ENCODE measurements at regions not wholly inside any gene's neighbourhood (a gene's known extent, or its start where the extent isn't known, plus 50 kb on each side); places are given as distances from the start of the nearest gene placed in this dataset.

DNA sequence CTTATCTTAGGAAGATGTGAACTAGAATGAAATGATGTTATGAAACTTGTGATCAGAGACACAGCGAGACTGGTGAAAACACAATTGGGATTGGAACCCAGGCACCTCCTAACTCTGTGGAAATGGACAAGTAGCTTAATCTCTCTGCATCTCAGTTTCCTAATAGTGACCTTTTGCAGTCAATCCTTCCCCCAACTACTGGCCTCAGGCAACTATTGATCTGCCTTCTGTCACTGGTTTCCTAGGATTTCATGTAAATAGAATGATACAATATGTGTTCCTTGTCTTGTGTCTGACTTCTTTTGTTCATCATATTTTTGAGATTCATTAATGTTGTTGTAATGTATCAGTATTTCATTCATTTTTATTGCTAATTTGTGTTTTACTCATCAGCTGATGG, 341.7 kb downstream of the REEP3 start:
- no peak for DNase-seq (ENCODE audit: low spot score)

DNA sequence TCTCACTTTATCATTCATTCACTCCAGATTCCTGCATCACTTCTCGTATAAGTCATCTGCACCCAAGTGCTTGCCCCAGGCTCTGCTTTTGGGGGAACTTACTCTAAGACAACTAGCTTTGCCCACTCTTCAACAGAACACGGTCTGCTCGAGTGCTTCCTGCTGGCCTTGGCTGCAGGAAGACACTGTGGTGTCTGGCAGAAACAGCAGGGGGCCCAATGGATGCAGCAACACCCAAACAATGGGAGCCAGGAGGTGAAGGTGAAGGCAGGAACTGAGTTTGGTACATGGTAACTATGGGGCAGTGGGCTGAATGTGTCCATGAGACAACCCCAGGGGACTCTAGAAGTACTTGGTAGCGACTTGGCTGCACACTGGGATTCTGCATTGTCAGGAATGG, 344.0 kb downstream of the REEP3 start:
- DNase-seq (ENCODE audit: low spot score), result no peak

DNA sequence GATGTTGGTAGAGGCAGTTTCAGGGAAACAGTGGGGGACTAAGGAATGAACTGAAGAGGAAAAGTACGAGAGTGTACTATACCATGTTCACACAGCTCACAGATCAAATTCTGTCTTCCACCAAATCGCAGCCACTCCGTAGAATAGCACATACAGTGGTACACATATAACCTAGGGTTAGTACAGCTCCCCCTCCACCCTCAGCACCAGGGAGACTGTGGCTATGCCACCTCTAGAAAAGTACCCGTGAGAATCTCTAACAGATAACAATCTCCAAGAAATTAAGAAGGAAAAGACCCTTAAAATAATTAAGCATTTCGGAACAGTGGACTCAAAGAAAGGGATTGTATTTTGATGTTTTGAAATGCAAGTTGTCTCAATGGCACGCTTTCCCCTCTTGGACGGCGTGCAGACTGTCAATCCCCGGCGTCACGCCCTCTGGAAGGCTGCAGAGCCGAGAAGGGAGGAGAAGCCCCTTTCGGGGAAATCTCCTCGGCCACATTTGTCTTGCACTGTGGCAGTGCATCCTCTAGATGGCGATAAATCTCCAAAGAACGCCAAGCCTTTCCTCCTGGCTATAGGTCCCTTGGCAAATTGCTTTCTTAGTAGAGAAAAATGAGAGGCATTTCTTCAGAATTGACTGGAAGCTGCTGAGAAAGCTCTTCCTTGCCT, 345.0 kb downstream of the REEP3 start:
- peak; percentile 31 for DNase-seq (ENCODE audit: low spot score)

DNA sequence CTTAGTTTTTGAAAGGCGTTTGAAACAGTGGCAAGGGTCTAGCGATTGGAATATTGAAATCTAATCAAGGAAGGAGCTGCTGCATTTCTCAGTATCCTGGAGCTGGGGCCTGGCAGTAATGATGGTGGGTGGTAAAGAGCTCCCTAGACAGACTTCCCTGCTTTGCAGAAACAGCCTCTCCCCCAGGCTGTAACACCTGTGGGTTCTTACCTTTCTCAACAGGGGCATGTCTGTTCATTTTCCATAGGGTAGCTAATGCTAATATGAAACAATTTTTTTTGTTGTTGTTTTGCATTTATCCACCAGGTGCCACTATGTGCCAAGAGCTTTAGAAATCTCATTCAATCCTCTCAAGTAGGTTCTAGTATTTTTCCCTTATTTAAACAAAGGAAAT, 345.5 kb downstream of the REEP3 start:
- peak; percentile 9 for DNase-seq (ENCODE audit: low spot score)

DNA sequence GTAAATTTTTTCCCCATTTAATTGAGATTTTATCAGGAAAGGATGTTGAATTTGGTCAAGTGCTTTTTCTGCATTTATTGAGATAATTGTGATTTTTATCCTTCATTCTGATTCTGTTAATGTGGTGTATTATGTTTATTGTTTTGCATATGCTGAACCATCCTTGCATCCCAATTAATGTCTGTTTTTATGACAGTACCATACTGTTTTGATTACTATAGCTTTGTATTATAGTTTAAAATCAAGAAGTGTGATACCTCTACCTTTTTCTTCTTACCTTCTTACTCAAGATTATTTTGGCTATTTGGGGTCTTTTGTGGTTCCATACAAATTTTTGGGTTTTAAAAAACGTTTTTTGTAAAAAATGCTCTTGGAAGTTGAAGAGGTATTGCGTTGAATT, 357.2 kb downstream of the REEP3 start:
- DNase-seq (ENCODE audit: low spot score), result no peak

DNA sequence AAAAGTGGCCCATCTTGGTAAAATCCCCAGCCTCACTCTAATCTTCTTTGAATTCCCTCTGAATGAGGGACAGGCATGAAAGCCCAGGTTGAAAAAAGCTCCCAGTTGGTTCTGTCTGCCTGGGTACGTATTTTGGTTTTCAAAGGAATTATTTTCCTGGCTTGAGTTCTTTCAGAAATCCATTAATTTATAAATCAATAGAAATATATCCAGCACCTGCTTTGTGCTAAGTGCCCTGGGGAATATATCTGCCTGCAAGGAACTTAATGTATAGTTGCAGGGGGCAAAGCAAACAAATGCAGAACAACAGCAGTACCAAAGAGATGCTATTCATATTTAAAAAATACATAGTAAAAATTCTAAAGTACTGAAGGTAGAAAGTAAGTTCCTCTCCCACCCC, 362.7 kb downstream of the REEP3 start:
- DNase-seq (ENCODE audit: low spot score), result no peak

DNA sequence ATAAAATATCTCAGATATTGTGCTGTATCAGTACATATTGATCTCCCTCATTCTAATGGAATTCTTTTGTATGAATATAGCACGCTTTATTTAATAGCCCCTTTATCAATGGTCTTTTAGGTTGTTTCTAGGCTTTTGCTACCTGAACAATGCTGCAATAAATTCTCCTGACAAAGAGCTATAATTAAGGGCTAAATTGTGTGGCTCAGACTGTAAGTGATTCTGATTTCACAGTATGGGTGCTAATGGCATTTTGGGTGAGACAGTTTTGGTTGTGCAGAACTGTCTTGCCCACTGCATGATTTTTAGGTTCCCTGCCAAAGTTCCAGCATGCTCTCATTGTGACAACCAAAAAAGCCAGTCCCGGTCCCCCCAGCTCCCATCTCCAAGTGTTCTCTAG, 363.2 kb downstream of the REEP3 start:
- no peak for DNase-seq (ENCODE audit: low spot score)

DNA sequence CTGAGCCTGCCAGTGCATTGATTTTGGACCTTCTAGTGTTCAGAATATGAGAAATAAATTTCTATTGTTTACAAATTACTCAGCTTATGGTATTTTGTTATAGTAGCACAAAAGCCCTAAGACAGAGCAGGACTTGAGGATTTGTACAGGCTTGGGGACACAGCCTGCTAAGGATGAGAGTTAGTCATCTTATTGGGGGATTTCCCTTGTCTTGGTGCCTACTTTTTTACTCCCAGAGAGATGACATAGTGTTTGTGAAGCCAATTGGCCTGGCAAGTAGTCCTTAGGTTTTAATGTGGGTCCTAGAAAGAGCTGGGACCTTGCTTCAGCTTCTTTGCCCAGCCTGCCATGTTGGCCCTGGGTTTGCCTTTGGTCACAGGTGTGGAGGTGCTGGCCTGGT, 364.0 kb downstream of the REEP3 start:
- DNase-seq (ENCODE audit: low spot score), result no peak

DNA sequence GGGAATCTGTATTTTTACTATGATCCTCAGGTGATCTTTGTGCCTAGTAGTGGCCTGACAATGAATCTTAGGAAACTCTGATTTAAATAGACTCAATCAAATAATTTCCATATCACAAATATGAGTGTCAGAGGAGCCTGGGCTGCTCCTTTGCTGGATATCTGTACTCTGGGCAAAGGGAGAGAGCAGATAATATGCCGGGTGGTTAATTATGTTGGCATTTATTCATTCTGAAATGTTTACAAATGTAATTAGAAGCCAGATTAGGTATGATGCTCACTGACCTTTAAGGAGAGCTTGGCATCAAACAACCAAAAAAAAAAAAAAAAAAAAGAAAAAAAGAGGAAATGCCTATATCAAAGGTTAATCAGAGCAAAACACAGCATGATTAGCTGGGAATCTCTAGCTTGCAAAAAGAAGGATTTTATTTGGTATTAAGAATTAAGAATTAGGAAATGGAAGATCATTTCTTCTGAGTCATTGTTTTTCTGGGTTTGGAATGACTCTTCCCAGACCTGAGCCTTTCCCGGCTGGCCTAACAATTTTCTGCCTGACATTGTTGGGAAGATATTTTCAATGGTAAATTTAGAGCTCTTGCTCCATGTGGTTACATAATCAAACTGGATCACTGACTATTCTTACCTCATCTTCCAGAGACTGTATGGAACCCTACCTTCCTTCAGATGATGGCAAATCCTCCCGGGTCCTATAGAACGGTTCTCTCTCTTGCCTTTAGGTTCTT, 365.3 kb downstream of the REEP3 start:
- DNase-seq (ENCODE audit: low spot score), result no peak

DNA sequence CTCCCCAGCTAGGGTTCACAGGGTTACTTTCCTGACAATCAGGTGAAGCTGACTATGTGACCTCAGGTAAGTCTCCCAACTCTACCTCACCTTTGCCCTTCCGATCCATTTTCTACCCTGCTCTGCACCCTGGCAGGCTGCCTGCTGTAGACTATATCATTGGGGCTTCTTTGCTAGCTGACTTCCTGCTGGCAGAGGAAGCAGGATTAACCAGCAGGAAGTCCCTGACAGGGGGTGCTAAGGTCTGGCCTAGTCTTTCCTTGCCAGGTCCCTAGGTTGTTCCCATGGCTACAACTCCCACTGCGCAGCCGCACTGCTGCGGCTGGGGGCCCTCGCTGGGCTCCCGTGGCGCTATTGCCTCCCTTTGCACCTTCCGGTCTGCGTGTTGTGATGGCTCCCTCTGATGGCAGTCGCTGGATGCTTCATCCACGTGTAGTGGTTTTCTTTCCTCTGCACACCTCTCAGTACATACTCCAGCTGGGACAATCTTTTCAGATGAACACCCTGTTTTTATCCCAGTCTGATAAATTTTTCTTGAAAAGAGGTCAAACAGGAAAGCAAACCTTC, 365.9 kb downstream of the REEP3 start:
- DNase-seq (ENCODE audit: low spot score), result peak; percentile 28

DNA sequence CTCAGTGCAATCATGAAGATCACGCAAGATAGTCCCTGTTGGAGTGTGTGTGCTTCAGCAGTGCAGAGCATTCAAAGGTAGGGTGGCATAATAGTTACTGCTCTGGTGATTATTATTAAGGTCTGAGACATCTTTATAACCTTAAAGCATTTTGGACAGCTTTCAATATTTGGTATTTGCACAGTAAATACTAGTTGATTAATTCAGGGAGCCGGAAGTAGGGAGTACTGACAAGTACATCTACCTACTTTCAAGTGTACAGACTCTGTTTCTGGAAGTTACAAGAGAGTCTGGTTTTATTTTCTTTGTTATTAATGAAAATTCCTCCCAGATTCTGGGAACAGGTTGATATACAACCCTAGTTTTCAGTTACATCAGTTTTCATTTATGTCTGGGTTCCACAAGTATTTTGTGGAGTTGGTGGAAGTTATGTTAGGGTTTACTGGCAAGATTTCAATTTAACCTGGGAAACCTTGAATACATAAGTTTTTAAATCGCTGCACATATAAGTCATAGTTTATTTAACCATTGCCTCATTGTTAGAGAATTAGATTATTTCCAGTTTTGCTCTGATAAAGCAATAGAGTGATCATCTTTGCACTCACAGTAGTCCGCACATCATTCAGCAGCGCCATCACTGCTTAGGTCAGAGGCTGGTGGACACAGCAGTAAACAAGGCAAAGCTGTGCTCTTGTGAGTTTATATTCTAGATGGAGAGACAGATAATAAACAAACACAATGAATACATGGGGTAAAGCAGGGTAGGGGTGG, 366.6 kb downstream of the REEP3 start:
- DNase-seq (ENCODE audit: low spot score), result no peak

DNA sequence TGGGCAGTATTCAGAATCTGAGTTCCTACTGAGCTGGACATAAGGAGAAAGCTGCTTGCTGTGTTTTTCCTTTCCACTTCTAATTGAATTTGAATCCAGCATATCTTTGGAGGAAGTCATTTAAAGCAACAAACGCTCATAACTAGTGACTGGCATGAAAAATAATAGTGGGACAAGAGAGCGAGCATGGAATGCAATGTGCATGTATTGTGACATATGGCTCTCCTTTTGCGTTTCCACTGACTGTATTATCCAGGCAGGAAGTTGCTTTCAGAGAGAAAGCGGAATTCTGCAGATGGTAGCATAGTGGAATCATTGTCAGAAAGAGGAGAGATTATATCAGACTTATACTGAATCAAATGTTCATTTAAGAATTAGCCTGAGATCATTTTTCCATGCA, 368.6 kb downstream of the REEP3 start:
- no peak for DNase-seq (ENCODE audit: low spot score)

DNA sequence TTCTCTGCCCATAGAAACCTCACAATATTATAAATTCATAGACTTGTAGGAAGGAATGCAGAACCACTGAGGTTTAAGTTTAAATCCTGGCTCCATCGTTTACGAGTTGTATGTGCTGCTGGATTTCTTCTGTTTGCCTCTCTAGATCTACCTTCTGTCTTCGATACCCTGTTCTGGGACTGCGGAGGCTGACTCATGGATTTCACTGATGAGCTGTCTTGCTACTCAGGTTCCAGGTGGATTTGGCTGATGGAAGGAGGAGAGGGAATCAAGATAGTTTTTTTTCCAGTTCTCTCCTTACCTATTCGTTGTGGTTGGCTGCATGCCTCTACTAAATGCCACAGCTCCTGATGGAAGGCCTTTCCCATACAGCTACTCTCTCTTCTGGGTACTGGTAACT, 375.8 kb downstream of the REEP3 start:
- DNase-seq (ENCODE audit: low spot score), result no peak

DNA sequence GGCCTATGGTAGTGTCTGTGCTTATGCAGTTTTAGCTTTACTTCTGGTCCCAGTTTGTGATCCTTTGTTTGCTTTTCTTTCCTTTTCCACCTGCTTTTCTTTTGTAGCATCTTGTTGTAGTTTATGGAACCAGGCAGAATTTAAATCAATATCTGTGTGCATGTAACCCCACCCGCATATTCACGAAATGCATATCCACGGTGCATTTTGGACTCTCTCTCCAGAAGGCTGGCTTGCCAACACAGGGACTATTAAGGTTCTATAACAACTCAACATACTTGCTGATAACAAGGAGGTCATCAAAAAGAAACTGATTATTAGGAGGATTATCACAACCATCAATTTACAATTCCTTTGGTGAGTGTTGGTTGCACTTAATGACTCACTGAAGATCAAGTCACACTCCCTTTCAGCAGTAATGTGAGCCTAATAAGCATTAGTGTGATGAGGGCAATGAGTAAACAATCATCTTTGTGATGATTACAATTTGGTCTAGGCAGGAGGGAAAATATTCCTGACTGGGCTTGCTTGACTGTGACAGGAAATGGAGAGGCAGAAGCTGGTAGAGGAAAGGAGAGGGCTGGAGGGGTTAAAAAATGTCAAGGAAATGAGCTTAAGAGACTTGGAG, 378.6 kb downstream of the REEP3 start:
- DNase-seq (ENCODE audit: low spot score), result no peak

DNA sequence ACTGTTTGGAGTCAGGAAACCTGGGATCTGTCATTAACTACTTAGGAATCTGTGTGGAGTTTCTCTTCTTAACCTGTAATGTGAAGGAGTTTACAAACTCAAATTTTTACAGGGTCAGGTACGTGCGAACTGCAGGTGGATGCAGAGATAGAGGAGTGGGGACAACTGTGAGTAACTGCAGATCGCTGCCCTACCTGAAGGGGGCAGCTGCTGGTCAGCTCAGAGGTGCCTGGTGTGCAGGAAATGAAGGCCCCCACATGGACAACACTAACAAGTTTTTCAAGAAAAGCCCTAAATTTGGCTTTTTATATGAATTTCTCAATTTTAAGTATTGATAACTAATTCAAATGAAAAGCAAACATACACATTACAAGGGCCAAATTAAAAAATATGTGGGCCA, 380.0 kb downstream of the REEP3 start:
- no peak for DNase-seq (ENCODE audit: low spot score)

DNA sequence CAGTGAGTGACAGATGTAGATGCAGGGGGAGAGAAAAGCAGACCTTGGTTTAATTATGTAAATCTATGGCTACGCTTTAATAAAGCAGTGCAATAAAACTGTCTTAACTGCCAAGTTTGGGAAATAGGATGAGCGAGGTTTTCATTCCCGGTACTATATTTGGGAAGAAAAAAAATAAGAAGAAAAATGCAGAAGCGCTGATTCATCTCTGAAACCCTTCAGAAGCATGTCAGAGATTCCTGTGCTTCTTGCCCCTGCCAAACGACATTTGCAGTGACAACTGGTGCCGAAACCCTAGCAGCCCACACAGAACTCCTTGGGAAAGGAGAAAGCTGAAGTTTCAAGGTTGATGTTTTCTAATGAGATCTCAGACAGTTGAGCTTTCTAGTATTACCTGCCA, 380.7 kb downstream of the REEP3 start:
- no peak for DNase-seq (ENCODE audit: low spot score)

DNA sequence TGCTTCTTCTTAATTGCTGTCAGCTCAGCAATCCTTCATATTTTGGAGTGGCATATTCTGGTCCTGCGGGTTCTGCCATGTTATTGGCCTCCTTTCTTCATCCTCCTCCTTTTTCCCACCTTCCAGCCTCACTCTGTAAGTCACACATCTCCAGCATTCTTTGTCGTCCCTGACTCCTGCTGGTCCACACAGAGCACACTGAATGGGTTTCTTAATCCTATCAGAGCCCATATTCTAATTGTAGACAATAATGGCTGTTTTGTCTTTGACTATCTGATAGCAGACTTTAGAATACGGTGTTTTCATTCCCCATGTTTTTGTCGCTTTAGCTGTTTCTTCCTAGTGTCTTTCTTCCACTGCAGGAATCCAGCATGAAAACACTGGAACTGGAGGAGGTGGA, 389.6 kb downstream of the REEP3 start:
- DNase-seq (ENCODE audit: low spot score), result no peak

DNA sequence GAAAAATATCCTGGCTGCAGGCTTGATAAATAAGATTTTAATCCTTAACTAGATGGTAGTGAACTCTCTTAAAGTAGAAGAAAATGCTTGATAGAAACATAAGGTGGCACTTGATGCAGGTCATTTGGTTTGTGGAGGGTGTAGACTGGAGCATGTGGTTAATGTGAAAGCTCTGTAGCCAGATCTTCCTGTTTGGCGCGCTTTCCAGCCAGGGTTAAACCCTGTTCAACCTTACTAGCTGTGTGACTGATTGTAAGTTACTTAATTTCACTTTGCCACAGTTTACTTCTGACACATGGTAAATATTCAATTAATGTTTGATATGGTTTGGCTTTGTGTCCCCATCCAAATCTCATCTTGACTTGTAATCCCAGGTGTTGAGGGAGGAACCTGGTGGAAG, 394.0 kb downstream of the REEP3 start:
- no peak for DNase-seq (ENCODE audit: low spot score)

DNA sequence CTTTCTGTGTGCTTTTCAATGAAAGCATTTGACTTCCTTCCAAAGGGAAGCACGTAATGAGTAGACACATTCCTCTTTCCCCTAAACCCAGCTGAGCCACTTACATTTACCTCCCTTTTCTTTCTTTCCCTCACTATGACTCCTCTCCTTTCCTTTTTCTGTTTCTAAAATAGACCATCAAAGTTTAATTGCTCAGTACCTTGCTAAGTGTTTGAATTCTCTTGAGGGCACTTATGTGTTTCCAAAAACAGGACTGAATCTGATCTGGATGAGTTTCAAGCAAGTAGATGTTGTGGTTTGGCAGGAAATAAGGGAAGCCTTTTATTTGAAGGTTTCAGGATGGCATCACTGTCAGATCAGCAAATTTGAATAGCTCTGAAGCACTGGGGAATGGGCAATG, 396.2 kb downstream of the REEP3 start:
- no peak for DNase-seq (ENCODE audit: low spot score)

DNA sequence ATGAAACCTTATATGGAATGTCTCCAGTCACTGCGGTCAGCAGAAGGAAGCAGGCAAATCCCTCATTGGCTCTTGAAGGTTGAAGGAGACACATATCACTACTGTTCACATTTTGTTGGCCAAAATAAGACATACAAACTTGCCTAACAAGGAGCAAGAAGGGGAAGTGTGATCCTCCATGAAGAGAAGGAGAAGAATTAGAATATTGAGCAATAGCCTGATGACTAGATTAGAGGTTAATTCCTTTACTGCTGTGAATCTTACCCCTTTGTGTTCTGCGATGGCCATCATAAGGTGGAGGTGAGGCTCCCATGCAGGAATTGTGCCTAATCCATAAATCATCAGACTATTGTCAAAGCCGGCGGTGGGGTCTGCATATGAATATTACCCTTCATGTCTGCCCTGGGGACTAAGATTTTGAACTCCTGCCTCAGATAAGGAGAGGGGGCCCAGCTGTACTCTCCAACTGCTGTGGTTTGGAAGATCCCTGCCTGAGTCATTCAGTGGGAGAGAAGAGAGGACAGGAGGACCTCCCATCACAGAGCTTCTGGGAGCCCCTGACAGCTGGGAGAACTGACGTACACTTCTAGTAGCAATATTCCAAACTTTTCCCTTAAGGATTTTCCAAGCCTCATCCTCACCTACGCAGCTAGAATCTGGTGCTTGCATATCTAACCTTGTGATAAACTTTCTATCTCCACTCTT, 398.5 kb downstream of the REEP3 start:
- DNase-seq (ENCODE audit: low spot score), result no peak

DNA sequence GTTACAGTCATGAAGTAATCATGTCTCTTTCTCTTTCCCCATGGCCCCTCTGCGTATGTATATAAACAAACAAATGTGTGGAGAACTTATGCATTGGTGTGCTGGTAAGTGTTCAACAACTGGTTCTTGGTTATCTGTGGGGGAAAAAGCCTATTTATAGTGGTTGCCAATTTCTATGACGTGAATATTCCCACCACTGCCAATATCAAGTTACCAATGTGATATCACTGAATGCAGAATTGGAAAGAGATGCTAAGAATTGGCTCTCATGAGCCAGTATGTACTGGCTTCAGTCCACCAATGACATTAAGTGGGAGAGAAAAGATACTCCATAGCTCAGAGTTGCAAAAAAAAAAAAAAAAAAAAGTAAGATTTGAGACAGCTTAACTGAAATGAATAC, 399.7 kb downstream of the REEP3 start:
- no peak for DNase-seq (ENCODE audit: low spot score)

DNA sequence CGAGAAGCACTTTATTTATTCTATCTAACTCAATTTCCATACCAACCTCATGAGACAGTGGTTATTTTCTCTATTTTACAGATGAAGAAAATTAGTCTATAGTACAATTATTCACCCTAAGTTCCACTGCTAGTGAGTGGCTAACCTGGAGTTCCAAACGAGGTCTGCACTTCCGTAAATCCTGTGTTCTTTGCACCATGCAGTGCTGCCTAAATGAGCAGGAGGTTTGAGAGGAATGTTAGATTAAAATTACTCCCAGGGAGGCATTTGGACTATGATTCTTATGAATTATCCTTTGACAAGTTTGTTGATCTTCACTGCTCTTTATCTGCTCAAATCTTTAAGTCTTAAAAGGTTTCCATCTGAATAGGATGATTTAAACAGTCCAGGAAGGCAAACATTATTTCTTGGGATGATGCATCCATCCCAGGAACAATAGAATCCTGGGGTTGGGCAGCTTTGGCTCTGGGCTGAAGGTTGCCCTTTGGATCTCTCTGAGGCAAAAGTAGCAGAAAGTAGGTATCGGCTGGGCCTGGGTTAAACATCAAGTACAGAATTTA, 400.8 kb downstream of the REEP3 start:
- DNase-seq (ENCODE audit: low spot score), result no peak
